GM18909 (cell line): ENCODE measurements at regions not wholly inside any gene's neighbourhood (a gene's known extent, or its start where the extent isn't known, plus 50 kb on each side); places are given as distances from the start of the nearest gene placed in this dataset.

Experiments
- ATAC-seq: cut with Tn5 transposase; IDR thresholded peaks from one replicate; pipeline ENCODE4 v1.9.1; 2021; ENCODE audit warnings: mild to moderate bottlenecking; ENCODE audit not compliant: unreplicated experiment, poor library complexity

DNA sequence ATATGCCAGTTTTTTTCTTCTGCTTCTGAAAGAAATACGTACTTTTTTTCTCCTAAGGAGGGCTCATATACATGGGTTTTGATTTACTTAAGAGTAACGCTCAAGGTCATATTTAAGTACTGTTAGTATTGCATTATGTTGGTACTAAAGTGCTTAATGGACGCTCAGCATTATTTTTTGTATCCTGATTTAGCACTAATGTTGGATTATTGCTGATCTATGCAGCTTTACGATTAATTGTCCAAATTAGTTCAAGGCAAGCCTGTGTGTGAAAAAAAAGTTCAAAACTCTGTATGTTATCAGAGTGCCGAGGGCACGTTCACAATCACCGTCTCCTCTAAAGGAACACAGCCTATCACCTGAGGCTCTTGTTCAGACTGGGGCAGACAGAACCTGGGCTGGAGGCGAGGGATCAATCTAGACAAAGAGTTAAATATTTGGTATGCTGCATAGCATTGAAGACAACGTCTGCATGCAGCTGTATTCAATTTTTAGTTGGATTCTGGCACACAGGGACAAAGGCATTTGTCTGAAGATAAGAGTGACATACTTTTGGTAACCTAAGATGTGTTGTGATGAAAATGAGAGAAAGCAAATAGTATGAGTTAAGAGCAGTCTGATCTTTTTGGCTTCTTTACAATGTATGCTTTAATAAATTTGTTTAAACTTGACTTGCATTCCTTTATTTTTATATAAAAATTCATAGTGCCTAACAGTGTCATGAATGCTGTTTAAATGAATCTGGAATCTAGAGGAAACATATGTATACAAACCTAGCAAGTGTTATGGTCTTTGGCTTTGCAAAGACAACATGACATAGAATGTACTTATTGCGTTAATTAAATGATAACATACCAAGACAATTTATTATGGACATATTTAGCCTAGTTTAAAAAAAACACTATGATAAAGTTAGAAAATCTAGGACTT is 341.2 kb downstream of the SAMD5 start:
- no peak for ATAC-seq

DNA sequence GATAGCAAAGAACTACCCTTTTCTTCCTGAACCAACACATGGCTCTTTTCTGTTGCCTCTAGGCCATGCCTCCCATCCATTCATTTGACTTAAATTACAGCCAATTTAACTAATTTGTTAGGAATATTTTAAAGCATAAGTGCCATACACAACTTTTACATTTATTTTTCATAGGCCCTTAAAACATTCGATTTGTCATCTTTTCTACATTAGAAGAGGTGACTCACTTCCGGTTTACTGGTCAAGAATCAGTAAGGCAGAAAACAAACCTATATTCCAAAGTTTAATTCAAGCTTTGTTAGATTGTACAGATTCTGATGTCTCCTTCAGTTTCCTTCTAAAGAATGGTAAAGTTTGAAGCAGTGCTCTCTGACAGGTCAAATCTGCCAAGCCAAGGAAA is 344.3 kb downstream of the SAMD5 start:
- no peak for ATAC-seq

DNA sequence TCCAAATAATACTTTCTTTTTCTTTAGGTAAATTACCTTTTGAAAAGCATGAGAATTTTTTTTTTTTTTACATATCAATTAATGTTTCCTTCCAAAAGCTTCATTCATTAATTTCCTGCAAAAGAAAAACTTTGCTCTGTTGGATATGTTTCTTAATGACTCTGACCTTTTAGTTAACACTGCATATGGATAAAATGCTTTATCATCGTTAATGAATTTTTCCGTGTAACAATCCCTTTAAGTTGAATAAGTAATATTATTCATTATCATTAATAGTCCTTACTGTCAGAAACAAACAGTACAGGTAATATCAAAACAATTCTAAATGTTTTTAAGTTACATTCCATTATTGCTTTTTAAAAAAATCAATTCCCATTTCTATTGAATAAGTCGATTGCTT is 345.1 kb downstream of the SAMD5 start:
- ATAC-seq: no peak

DNA sequence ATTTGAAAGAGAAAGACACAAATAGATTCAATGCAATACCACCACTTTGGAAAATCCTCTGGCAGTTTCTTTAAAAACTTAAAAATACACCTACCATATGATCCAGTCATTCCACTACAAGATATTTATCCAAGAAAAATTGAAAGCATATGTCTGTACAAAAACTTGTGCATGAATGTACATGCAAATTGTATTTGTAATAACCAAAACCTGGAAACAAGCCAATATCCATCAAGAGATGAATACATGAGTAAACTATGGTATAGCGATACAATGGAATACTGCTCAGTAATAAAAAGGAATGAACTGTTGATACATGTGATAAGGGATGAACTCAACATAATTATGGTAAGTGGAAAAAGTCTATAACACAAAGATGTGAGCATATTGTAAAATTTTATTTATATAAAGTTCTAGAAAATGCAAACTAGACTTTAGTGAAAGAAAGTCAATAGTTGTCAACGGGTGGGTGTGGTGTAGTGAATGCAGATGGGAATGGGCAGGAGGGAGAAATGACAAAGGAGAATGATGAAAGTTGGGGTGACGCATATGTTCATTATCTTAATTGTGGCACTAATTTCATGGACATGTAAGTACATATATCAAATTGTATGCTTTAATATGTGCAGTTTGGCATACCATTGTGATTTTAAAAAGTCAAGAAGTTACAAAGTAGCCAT is 347.5 kb downstream of the SAMD5 start:
- ATAC-seq: no peak

DNA sequence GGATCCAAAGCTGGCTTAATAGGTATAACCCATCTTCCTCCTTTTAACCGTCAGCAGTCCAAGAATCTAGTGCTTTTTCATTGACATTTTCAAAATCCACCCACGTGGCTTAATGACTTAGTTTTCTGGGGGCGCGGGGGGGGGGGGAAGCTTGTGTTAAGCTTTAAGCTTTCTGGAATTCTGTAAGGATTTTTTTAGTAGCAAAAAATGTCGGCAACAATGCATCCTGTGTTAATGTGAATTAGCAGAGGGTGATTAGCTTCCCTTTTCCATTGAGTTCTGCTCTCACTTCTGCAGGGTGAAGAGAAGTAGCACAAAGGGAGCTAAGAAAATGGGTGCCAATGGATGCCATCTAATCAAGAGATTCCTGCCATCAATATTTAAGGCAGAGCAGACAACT is 348.2 kb downstream of the SAMD5 start:
- ATAC-seq: no peak

DNA sequence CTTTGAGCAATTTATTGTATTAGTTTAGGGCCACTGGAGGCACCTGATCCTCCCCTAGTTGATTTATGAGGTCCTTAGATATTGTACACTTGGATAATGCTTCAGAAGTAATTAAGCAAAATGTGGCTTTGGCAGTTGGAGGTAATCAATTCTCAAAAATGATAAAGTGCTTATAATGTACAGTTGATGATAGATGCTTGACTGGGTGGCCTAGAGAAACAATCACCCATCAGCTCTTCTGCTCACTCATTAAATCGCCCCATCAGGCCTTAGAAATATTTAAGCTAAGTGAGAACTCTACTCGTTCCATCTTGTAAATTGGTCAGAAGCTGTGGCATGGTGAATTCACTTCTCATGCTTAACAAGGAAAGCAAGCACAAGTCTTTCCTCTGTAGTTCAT is 349.9 kb downstream of the SAMD5 start:
- no peak for ATAC-seq

DNA sequence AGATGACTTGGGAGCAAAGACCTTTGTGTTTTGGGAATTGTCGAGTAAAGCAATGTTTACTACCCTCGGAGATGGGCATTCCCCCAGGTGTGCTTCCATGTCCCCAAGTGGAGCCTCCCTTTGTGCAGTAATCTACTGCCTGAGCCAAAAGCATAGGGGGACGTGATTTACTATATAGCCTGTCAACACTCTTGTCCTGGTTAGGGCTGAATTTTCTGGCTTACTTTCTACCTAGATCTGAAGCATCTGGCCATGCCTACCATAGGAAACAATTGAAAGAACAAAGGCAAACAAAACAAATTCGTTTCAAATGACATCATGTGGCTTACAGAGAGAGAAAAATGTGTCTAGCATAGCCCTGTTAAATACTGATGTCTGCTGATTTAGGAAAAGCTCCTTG is 350.6 kb downstream of the SAMD5 start:
- no peak for ATAC-seq

DNA sequence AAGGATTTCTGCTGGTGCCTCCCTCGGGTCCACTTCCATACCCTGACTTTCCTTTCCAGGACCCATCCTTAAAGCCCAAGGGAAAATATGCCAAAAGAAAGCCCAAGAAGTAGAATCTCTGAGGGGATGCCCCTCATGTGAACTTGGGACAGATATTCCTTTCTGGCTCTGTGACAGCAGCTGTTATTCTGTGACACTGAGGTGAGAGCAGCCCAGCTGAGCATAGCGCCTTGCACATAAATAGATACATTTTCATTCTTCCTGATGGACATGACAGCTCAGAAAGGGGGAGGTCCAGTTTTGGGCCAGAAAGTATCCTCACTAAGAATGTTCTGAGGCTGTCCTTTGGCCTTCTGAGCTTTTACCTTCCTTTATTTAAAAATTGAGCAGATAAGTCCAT is 353.2 kb downstream of the SAMD5 start:
- ATAC-seq: no peak

DNA sequence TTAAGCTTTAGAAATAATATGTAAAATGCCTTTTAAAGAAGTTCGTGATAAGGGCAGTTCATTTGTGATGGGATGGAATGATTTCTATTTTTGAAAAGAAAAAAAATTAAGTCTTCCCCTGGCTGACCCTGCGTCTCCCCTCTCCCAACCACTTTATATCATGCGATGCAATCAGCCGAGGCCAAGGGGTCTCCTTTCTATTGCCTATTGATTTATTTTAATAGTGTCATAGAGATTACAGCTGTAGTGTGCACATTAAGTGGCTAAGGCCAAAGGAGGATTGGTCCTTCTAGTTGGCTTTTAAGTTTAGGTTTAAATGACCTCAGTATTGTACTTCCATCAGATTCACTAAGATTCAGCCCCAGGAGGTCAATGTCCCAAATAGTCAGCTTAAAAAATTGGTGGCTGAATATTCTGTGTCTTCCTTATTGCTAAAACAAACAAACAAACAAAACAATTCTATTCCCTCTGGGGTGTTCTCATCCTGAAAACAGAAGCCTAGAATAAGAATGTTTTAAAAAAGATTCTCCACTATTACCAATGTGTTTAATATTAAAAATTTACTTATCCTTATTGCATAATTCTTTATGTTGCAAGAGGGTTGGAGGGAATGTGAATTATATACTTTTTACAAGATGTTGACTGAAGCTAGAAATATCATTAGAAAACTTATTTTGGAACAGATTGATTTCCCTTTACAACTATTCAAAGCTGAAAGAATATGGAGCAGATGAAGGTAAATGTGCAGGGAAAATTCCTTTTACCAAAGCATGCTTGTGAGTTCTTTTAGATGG is 359.1 kb downstream of the SAMD5 start:
- no peak for ATAC-seq

DNA sequence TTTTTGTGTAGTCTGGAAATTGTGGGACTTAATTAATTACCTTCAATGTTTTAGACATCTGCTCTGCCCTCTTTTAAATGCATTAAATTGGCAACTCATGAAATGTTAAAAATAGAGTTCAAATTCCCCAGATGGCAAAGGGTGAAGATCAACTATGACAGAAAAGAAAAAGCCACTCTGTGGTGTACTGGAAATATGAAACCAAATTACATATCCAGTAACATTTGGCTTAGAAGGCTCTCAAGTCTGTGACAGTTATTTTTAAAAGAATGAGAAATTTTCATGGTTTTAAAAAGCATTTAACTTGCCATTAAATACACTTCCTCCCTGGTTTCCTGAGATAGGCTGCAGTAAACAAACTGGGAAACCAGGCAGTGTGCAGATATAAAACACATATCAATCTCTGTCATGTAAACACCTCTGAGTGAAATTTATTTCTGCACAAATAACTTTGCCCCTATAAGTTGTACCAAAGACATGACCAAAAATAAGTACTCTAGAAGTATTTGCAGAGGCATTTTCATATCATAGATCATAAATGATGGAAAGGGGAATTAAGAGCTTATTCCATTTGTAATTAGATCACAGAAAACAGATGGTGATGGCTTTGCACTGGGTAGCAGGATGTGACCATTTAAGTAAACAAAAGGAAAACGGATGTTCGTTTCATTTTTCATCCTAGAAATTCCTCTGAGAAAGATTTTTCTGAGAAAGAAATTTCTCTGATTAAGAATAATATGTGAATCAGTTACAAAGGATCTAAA is 360.1 kb downstream of the SAMD5 start:
- ATAC-seq: no peak

DNA sequence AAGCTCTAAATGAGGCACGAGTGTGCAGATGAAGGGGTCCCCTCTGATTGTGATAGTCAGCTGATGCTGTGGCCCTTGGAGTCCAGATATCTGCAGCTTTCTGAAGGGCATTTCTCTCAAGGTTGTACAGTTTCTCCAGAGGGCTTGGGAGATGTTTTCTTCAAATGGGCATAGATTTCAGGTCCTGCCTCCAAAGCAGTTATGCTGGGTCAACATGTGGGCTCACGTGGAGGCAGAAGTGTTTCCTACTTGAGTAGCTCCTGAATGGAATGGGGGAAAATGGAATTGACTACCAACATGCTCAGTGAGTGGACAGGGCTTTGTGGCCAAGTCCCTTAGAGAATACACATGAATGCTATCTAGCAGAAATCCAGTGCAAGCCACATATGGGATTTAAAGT is 360.7 kb downstream of the SAMD5 start:
- no peak for ATAC-seq

DNA sequence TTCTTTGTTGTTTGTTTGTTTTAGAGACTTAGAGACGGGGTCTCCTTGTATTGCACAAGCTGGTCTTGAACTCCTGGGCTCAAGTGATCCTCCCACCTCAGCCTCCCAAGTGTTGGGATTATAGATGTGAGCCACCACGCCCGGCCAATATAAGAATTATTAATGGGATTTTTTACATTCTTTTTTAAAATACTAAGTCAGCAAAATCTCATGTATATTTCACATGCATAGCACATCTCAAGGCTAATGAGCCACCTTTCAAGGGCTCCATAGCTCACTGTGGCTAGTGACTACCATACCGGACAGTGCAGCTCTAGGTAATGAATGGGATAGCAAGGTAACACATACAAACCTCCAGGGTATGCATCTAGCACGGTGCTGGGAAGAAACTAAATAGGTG is 361.4 kb downstream of the SAMD5 start:
- ATAC-seq: no peak

DNA sequence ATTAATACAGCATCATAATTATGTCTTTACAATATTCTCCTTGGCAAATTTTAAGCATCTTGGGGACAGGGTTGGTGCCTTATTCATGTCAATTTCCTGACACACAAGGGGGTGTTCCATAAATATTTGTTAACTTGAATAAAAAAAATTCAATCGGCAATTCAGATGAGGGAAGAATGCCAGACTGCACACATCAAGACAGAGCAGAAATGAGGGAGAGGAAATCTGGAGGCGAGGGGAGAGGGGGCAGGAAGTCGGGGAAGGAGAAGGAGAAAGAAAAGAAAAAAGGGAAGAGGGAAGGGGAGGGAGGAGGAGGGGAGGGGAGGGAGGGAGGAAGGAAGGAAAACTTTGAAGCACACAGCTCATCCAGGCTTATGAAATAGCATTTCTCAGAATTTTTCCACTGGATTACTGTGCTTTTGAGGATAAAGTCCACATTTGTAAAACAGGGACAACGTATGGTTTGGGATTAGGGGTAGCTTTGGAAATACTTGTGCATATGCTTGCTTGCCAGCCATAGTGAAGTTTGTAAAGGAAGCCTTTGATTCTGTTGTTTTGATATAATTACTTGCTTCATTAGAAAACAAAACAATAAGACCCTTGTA is 362.1 kb downstream of the SAMD5 start:
- ATAC-seq: no peak

DNA sequence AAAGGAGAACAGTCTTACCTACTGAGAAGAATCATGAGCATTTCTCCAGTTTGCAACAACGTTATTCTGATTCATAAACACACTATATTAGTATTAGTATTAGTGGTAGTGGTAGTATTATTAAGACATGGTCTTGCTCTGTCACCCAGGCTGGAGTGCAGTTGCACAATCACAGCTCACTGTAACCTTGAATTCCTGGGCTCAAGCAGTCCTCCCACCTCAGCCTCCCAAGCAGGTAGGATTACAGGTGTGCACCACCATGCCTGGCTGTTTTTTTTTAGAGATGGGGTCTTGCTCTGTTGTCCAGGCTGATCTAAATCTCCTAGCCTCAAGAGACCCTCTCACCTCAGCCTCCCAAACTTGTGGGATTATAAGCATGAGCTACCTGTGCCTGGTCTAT is 363.5 kb downstream of the SAMD5 start:
- no peak for ATAC-seq

DNA sequence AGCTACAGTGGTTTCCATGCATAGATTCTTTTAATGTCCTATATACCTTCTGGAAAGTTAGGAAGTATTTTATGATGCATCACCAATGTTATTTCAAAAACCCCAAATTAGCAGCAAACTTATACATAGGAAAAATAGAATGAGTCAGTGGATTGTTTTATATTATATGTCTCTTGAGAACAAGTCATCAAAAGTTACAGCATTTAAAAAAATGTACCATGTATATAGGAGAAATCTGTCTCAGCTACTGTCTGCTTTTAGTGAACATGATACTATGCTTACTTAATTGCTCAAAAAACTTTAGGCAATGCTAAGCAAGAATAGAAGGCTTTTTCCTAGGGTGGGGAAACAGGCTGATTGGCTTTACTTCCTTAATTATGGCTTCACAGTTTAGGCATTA is 365.3 kb downstream of the SAMD5 start:
- no peak for ATAC-seq

DNA sequence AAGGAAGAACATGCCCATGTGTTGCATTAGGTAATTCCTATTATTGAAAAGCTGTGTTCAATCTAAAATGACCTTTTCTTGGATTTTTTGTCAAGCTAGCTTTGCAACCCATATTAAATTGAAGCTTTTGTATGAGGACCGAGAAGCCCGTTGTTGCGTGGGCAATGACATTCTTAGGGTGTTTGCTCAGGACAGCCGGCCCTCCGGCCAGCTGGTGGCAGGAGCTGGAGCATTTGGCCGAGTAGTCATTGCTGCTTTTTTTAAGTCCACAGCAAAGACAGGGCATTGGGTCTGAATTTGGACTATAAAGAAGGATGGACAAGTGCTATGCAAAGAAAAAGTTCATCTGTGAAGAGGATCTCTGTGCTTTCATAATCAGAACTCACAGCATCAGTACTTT is 365.8 kb downstream of the SAMD5 start:
- no peak for ATAC-seq

DNA sequence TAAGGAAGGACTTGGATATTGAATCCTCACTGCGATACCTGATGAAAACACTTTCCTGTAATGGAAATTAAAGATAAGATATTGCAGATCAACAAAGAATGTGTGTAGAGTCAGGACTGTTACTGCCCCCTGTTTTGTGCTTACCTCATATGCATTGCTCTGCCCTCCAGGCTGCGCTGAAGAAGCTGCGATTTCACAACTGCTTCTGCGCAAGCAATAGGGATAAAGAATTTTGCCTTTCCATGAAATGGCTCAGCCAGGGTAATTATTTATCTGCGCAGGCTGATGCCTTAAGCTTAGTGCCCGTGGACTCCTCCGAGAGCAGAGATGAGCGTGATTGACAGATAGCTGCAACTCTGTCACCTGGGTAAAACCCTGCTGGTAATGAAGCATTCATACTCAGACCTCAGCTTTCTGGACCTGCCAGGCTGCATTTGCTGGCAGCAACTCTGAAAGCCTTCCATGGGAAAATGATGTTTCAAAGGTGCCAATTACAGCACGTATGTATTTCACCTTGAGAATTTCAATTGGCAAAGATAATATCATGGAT is 370.6 kb downstream of the SAMD5 start:
- no peak for ATAC-seq

DNA sequence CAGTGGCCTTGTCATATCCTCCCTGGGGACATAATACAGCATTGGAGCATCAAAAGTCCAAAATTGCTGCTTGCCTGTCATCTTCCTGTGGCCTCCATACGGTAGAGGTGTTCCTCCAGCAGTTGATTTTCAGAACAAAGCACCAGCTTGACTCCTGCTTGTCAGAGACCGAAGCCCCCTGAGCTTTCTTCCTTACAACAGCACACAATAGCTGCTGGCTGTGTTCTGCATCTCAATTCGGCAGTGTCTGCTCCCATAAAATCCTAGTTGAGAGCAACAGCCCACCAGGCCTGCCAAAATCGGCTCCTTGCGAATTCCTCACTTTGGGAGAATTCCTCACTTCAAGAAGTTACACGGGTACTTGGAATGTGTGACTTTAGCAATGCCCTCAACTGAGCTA is 372.9 kb downstream of the SAMD5 start:
- no peak for ATAC-seq

DNA sequence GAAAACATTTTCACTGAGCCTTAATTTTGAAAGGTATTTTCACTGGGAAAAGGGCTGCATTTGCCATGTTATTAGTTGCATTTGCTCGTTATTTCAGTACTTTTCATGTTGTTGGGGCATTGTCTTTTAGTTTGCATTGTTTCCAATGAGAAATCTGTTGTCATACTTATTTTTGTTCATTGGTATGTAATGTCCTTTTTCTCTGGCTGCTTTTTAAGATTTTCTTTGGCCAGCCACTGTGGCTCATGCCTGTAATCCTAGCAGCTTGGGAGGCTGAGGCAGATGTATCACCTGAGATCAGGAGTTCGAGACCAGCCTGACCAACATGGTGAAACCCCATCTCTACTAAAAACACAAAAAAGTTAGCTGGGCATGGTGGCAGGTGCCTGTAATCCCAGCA is 379.9 kb downstream of the SAMD5 start:
- ATAC-seq: no peak

DNA sequence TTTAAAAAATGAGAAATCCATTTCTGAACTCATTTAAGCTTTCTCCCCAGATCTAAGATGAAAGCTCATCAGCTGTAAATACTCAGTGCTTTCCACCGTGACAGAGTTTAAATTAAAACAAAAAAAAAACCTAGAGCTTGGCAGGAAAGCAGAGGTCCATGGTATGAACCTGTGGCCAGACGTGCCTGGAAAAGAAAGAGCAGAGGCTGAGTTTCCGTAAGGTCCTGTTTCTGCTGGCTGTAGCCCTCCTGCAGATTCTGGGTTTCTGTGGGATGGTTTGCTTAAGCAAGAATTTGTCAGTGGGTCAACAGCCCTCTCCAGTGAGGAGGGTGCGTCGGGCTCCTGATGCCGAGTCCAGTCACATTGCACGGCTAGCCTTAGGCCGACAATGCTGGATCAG is 383.2 kb downstream of the SAMD5 start:
- no peak for ATAC-seq
